A549 (cell line): ENCODE measurements at regions not wholly inside any gene's neighbourhood (a gene's known extent, or its start where the extent isn't known, plus 50 kb on each side); places are given as distances from the start of the nearest gene placed in this dataset.

ENCODE experiments used
- ATAC-seq, 2 experiments: fragments of 200-7000 bp in 1 of 2; fragments of >200 bp in 1 of 2; cut with Nextera tagmentation in 1 of 2; cut with Tn5 transposase in 1 of 2; 3 replicates each; pipeline versions ENCODE4 v1.8.0 to v1.9.1; 2018 to 2020; ENCODE audit warnings: mild to moderate bottlenecking in 1 of 2, moderate library complexity in 1 of 2
- CTCF ChIA-PET: fragments of 300-600 bp; sonication (Branson Sonifier 250); formaldehyde crosslinking; extraction: SDS; loops from one replicate; lab custom pipeline; 2021; ENCODE audit warnings: antibody characterized with exemption, inconsistent platforms; lab: Yijun Ruan, JAX
- POLR2A ChIA-PET: fragments of 350-600 bp; formaldehyde crosslinking; extraction: SDS; loops from one replicate; lab custom pipeline; 2021; ENCODE audit warnings: antibody characterized with exemption, inconsistent platforms; lab: Yijun Ruan, JAX
- DNase-seq, 2 experiments: peaks; one replicate each; pipeline versions ENCODE4 v3.0.0 to v3.0.0-alpha.2; 2011 to 2016; ENCODE audit warnings: low read depth in 1 of 2, low spot score in 1 of 2
- FAIRE-seq: peaks from 2 replicates; lab custom pipeline; 2011; peaks lifted over from hg19 to GRCh38; lab: Jason Lieb, UNC
- H3K27ac ChIP-seq, 2 experiments: fragments of >200 bp; sonication (Bioruptor Twin); formaldehyde crosslinking; 3 replicates each; pipeline ENCODE4 v1.5.1; 2016 to 2017
- H3K4me1 ChIP-seq: fragments of >200 bp; sonication (Bioruptor Twin); formaldehyde crosslinking; 3 replicates; pipeline ENCODE4 v1.6.1; 2016
- H3K4me2 ChIP-seq: fragments of >200 bp; sonication (Bioruptor Twin); formaldehyde crosslinking; 3 replicates; pipeline ENCODE4 v1.6.1; 2016
- H3K4me3 ChIP-seq: fragments of >200 bp; sonication (Bioruptor Twin); formaldehyde crosslinking; 3 replicates; pipeline ENCODE4 v1.5.1; 2016
- H3K9me3 ChIP-seq: fragments of >200 bp; sonication (Bioruptor Twin); formaldehyde crosslinking; 3 replicates; pipeline ENCODE4 v1.6.1; 2016
- BHLHE40 ChIP-seq: IDR thresholded peaks from 2 replicates; pipeline ENCODE4 v1.6.1; 2012; ENCODE audit warnings: low read depth, low read length, inconsistent platforms
- CHD4 ChIP-seq: fragments of 200-600 bp; sonication (generic); IDR thresholded peaks from 2 replicates; pipeline ENCODE4 v1.6.1; 2016; ENCODE audit warnings: antibody characterized with exemption, mild to moderate bottlenecking, borderline replicate concordance
- EHMT2 ChIP-seq: fragments of 200-600 bp; sonication (generic); IDR thresholded peaks from 2 replicates; pipeline ENCODE4 v1.6.1; 2016; ENCODE audit warnings: antibody characterized with exemption, low read depth, mild to moderate bottlenecking, moderate library complexity
- FOXS1 ChIP-seq: fragments of 250-450 bp; sonication (Bioruptor Pico); IDR thresholded peaks from 2 replicates; pipeline ENCODE4 v1.5.0; 2020; ENCODE audit warnings: mild to moderate bottlenecking, moderate library complexity
- GATA3 ChIP-seq: IDR thresholded peaks from 2 replicates; pipeline ENCODE4 v1.6.1; 2012; ENCODE audit warnings: borderline replicate concordance
- HDAC2 ChIP-seq: fragments of 200-600 bp; sonication (generic); IDR thresholded peaks from 2 replicates; pipeline ENCODE4 v1.6.1; 2016
- JUN ChIP-seq, 2 experiments: fragments of >200 bp; sonication (Bioruptor Twin); formaldehyde crosslinking; IDR thresholded peaks; 2 replicates in 1 of 2; 3 replicates in 1 of 2; pipeline ENCODE4 v1.6.1; 2016 to 2017
- KDM1A ChIP-seq: fragments of 200-600 bp; sonication (generic); IDR thresholded peaks from 2 replicates; pipeline ENCODE4 v1.6.1; 2016; ENCODE audit warnings: low read depth, mild to moderate bottlenecking
- KDM5A ChIP-seq: fragments of 200-600 bp; sonication (generic); IDR thresholded peaks from 2 replicates; pipeline ENCODE4 v1.6.1; 2016; ENCODE audit warnings: antibody characterized with exemption, mild to moderate bottlenecking
- NFE2L2 ChIP-seq: fragments of 150-350 bp; conservative IDR thresholded peaks from 2 replicates; pipeline ENCODE4 v1.6.1; 2014; ENCODE audit warnings: low read length
- NR3C1 ChIP-seq: fragments of >200 bp; sonication (Bioruptor Twin); formaldehyde crosslinking; IDR thresholded peaks from 3 replicates; pipeline ENCODE4 v1.6.1; 2017
- PHF8 ChIP-seq: fragments of 200-600 bp; sonication (generic); IDR thresholded peaks from 2 replicates; pipeline ENCODE4 v1.6.1; 2016; ENCODE audit warnings: low read depth, mild to moderate bottlenecking, antibody characterized with exemption, moderate library complexity, borderline replicate concordance
- RARB ChIP-seq: fragments of 250-450 bp; sonication (Bioruptor Pico); IDR thresholded peaks from 2 replicates; pipeline ENCODE4 v1.8.0; 2021; ENCODE audit warnings: mild to moderate bottlenecking, moderate library complexity
- RFX5 ChIP-seq: fragments of 450-650 bp; IDR thresholded peaks from 2 replicates; pipeline ENCODE4 v1.7.1; 2014; ENCODE audit warnings: antibody characterized with exemption, mild to moderate bottlenecking, moderate library complexity
- RNF2 ChIP-seq: fragments of 200-600 bp; sonication (generic); IDR thresholded peaks from 2 replicates; pipeline ENCODE4 v1.6.1; 2016; ENCODE audit warnings: low read depth, mild to moderate bottlenecking, antibody characterized with exemption, moderate library complexity, borderline replicate concordance
- TP53 ChIP-seq: fragments of 250-450 bp; sonication (Bioruptor Pico); IDR thresholded peaks from 2 replicates; pipeline ENCODE4 v1.5.0; 2021; ENCODE audit warnings: mild to moderate bottlenecking, moderate library complexity
- USF2 ChIP-seq: fragments of 450-650 bp; IDR thresholded peaks from 2 replicates; pipeline ENCODE4 v1.6.1; 2014; ENCODE audit warnings: antibody characterized with exemption
- ZNF302 ChIP-seq: fragments of 250-450 bp; sonication (Bioruptor Pico); IDR thresholded peaks from 2 replicates; pipeline ENCODE4 v1.9.0; 2021; ENCODE audit warnings: inconsistent platforms, mild to moderate bottlenecking, moderate library complexity
- ZSCAN20 ChIP-seq: fragments of 250-450 bp; sonication (Bioruptor Pico); IDR thresholded peaks from 2 replicates; pipeline ENCODE4 v1.8.0; 2022; ENCODE audit warnings: mild to moderate bottlenecking, moderate library complexity
- WGBS: methylation state at CpG from one replicate; pipeline ENCODE4 v1.1.6; 2017; ENCODE audit errors: missing lambda C conversion rate; 5-methylcytosine and 5-hydroxymethylcytosine counted together
- TF ChIP-seq, protein P1 (sequence below): IDR thresholded peaks from 2 replicates; pipeline ENCODE4 v1.6.1; 2012
- TF ChIP-seq, protein P2 (sequence below): fragments of >200 bp; sonication (Bioruptor Twin); formaldehyde crosslinking; IDR thresholded peaks from 3 replicates; pipeline ENCODE4 v1.5.1; 2016

DNA sequence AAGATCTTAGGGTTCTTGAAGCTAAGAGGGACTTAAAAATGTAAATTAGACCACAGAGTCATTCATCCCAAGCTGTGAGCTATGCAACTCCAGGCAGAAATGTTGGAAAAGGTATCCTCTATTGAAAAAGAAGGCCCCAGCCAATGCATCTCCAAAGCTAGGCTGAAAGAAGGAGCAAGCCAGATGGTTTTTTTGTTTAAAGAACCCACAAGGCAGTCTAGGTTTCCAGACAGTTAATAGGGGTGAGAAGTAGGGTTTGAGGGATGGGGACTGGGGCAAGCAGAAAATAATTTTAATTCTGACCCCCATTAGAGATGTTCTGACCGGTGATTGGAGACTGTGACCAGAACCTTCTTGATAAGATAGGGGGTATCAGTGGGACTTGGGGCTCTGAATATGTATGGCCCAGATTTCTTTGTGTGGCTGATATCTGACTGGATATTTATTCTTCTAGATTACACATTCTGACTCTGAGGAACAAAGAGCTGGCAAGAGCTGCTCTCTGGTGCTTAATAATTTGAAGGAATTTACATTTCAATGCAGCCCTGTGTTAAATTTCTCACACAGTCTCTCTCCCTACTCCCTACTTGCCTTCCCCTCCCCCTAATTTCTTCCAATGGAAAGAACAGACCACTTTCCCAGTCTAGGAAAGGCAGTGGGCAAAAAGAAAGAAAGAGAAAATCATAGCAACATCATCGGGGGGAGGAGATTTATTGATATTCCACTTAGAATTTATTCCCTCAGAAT, 104.9 kb downstream of the NUF2 start (continued):
- TF ChIP-seq USF2 (no peak), RNF2 (no peak), RARB (CRISPR knock-in tag) (no peak), EHMT2 (no peak), KDM5A (no peak)

DNA sequence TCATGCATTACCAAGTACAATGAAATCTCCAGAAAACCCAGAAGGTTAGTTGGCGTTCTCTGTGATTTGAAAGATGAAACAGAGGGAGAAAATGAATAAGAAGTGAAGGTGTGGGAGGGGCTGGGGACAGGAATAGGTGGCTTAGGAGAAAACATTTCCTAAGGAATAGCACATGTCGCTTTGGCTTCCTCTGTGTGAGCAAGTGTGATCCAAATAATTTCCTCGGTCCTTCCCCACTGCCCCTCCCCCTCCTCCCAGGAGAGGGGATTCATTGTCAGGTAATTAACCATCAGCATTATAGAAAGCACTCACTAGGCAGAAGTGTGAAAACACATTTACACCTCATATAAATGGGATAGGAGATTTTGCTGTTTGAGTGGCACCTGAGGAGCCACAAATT, 105.5 kb downstream of the NUF2 start:
- Histone ChIP-seq H3K4me1 (no peaks in the 10 kb centered on the region), H3K27ac (no peak overlapping the region), H3K4me3 (no peak overlapping the region), H3K9me3 (no peaks in the 10 kb centered on the region), H3K4me2 (no peak overlapping the region)
- FAIRE-seq (no peak), ATAC-seq (no peak), DNase-seq (no peak)
- TF ChIP-seq USF2 (no peak), HDAC2 (no peak)
- TF ChIP-seq, protein P1, sequence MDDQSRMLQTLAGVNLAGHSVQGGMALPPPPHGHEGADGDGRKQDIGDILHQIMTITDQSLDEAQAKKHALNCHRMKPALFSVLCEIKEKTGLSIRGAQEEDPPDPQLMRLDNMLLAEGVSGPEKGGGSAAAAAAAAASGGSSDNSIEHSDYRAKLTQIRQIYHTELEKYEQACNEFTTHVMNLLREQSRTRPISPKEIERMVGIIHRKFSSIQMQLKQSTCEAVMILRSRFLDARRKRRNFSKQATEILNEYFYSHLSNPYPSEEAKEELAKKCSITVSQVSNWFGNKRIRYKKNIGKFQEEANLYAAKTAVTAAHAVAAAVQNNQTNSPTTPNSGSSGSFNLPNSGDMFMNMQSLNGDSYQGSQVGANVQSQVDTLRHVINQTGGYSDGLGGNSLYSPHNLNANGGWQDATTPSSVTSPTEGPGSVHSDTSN, result no peak
- CTCF ChIA-PET, result no interaction called here
- 17% methylated on average over 3 of the region's 3 CpGs for WGBS
- POLR2A ChIA-PET, result no interaction called here

GRCh38 chr1:163436140-163436812, 114.5 kb downstream of the NUF2 start:
- no peak overlapping the region for H3K27ac ChIP-seq
- FAIRE-seq (no peak), ATAC-seq (no peak), DNase-seq (no peak)
- no peak overlapping the region for H3K4me2 ChIP-seq
- H3K9me3 ChIP-seq, result no peaks in the 10 kb centered on the region
- TF ChIP-seq BHLHE40 (no peak), NR3C1 (no peak), FOXS1 (CRISPR knock-in tag) (no peak), RNF2 (no peak), RFX5 (no peak), TP53 (CRISPR knock-in tag) (no peak), NFE2L2 (no peak), JUN (IDR thresholded peaks at IDR 0.05) (no peak), CHD4 (no peak), KDM1A (no peak), RARB (CRISPR knock-in tag) (no peak), GATA3 (no peak), USF2 (no peak), PHF8 (no peak), ZNF302 (CRISPR knock-in tag) (no peak), ZSCAN20 (CRISPR knock-in tag) (no peak)
- TF ChIP-seq, protein P2, sequence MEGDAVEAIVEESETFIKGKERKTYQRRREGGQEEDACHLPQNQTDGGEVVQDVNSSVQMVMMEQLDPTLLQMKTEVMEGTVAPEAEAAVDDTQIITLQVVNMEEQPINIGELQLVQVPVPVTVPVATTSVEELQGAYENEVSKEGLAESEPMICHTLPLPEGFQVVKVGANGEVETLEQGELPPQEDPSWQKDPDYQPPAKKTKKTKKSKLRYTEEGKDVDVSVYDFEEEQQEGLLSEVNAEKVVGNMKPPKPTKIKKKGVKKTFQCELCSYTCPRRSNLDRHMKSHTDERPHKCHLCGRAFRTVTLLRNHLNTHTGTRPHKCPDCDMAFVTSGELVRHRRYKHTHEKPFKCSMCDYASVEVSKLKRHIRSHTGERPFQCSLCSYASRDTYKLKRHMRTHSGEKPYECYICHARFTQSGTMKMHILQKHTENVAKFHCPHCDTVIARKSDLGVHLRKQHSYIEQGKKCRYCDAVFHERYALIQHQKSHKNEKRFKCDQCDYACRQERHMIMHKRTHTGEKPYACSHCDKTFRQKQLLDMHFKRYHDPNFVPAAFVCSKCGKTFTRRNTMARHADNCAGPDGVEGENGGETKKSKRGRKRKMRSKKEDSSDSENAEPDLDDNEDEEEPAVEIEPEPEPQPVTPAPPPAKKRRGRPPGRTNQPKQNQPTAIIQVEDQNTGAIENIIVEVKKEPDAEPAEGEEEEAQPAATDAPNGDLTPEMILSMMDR, result no peak
- TF ChIP-seq, protein P1, result no peak
- no peaks in the 10 kb centered on the region for H3K4me1 ChIP-seq
- no peak overlapping the region for H3K4me3 ChIP-seq
- WGBS, result 26% methylated on average over 6 of the region's 6 CpGs
- ChIA-PET CTCF (no interaction called here), POLR2A (no interaction called here)
